ENCODE measurements at regions not wholly inside any gene's neighbourhood (a gene's known extent, or its start where the extent isn't known, plus 50 kb on each side); places are given as distances from the start of the nearest gene placed in this dataset.

- TF ChIP-seq EZH2 (optimal IDR thresholded peaks at IDR 0.05; ENCODE audit: low read depth, low read length) (no peak), CTCF (IDR thresholded peaks at IDR 0.05; ENCODE audit: low read length) (no peak), EZH2phosphoT487 (IDR thresholded peaks at IDR 0.05; ENCODE audit: low read length) (no peak)
- no peaks in the 10 kb centered on the region for H3K79me2 ChIP-seq (ENCODE audit: low read length)
- no peaks in the 10 kb centered on the region for H3K36me3 ChIP-seq (replicated peaks; ENCODE audit: insufficient read depth, low read length)
- no peaks in the 10 kb centered on the region for H4K20me1 ChIP-seq (ENCODE audit: insufficient read depth, low read length)
- H3K9me3 ChIP-seq (replicated peaks; ENCODE audit: insufficient read depth, low read length), result no peaks in the 10 kb centered on the region
- no peak overlapping the region for H2AFZ ChIP-seq (ENCODE audit: low read length)
- no peak overlapping the region for H3K4me3 ChIP-seq (ENCODE audit: low read length)
- H3K9ac ChIP-seq (ENCODE audit: low read length), result no peak overlapping the region
- no peaks in the 10 kb centered on the region for H3K27me3 ChIP-seq (replicated peaks; ENCODE audit: insufficient read depth, low read length)
- DNase-seq, result no peak
- H3F3A ChIP-seq (ENCODE audit: insufficient read depth, low read length), result no peaks in the 10 kb centered on the region
- no peaks in the 10 kb centered on the region for H3K4me1 ChIP-seq (ENCODE audit: low read length)
- H3K9me2 ChIP-seq (replicated peaks; ENCODE audit: insufficient read depth, low read length), result no peaks in the 10 kb centered on the region
- no peak overlapping the region for H3K4me2 ChIP-seq (ENCODE audit: low read depth, low read length)
- H3K27ac ChIP-seq (ENCODE audit: low read length), result no peak overlapping the region
Observed at GRCh38 chr13:86877441-86877840, 793.7 kb upstream of the SLITRK5 start.

GRCh38 chr13:86878781-86879180, 792.4 kb upstream of the SLITRK5 start:
- Histone ChIP-seq H3K4me1 (ENCODE audit: low read length) (no peaks in the 10 kb centered on the region), H3K9me2 (replicated peaks; ENCODE audit: insufficient read depth, low read length) (no peaks in the 10 kb centered on the region), H3F3A (ENCODE audit: insufficient read depth, low read length) (no peaks in the 10 kb centered on the region), H3K9ac (ENCODE audit: low read length) (no peak overlapping the region), H3K27ac (ENCODE audit: low read length) (no peak overlapping the region), H3K9me3 (replicated peaks; ENCODE audit: insufficient read depth, low read length) (no peaks in the 10 kb centered on the region), H3K79me2 (ENCODE audit: low read length) (no peaks in the 10 kb centered on the region), H3K4me3 (ENCODE audit: low read length) (no peak overlapping the region), H3K36me3 (replicated peaks; ENCODE audit: insufficient read depth, low read length) (no peaks in the 10 kb centered on the region), H3K4me2 (ENCODE audit: low read depth, low read length) (no peak overlapping the region), H4K20me1 (ENCODE audit: insufficient read depth, low read length) (no peaks in the 10 kb centered on the region), H3K27me3 (replicated peaks; ENCODE audit: insufficient read depth, low read length) (no peaks in the 10 kb centered on the region), H2AFZ (ENCODE audit: low read length) (no peak overlapping the region)
- DNase-seq, result no peak
- no peak for TF ChIP-seq EZH2 (optimal IDR thresholded peaks at IDR 0.05; ENCODE audit: low read depth, low read length)
- TF ChIP-seq EZH2phosphoT487 (IDR thresholded peaks at IDR 0.05; ENCODE audit: low read length), result no peak
- TF ChIP-seq CTCF (IDR thresholded peaks at IDR 0.05; ENCODE audit: low read length), result no peak

GRCh38 chr13:86881390-86881789, 789.8 kb upstream of the SLITRK5 start:
- Histone ChIP-seq H3K79me2 (ENCODE audit: low read length) (no peaks in the 10 kb centered on the region), H3K9me3 (replicated peaks; ENCODE audit: insufficient read depth, low read length) (no peaks in the 10 kb centered on the region), H3K27ac (ENCODE audit: low read length) (no peak overlapping the region), H4K20me1 (ENCODE audit: insufficient read depth, low read length) (no peaks in the 10 kb centered on the region), H3K36me3 (replicated peaks; ENCODE audit: insufficient read depth, low read length) (no peaks in the 10 kb centered on the region), H3K4me2 (ENCODE audit: low read depth, low read length) (no peak overlapping the region), H2AFZ (ENCODE audit: low read length) (no peak overlapping the region), H3F3A (ENCODE audit: insufficient read depth, low read length) (no peaks in the 10 kb centered on the region), H3K4me3 (ENCODE audit: low read length) (no peak overlapping the region), H3K9ac (ENCODE audit: low read length) (no peak overlapping the region), H3K9me2 (replicated peaks; ENCODE audit: insufficient read depth, low read length) (no peaks in the 10 kb centered on the region), H3K4me1 (ENCODE audit: low read length) (no peaks in the 10 kb centered on the region), H3K27me3 (replicated peaks; ENCODE audit: insufficient read depth, low read length) (no peaks in the 10 kb centered on the region)
- DNase-seq, result no peak
- TF ChIP-seq EZH2 (optimal IDR thresholded peaks at IDR 0.05; ENCODE audit: low read depth, low read length) (no peak), EZH2phosphoT487 (IDR thresholded peaks at IDR 0.05; ENCODE audit: low read length) (no peak), CTCF (IDR thresholded peaks at IDR 0.05; ENCODE audit: low read length) (no peak)

Data from MM.1S (cell line).